HG03354 (cell line): ENCODE measurements at regions not wholly inside any gene's neighbourhood (a gene's known extent, or its start where the extent isn't known, plus 50 kb on each side); places are given as distances from the start of the nearest gene placed in this dataset.
"Not testable (repeated sequence)": the region's sequence is repeated elsewhere in the genome, so short reads cannot be mapped to it uniquely, and the experiment has no call there.

ENCODE experiments used
- ATAC-seq: cut with Tn5 transposase; IDR thresholded peaks from one replicate; pipeline ENCODE4 v1.9.1; 2021; ENCODE audit warnings: mild to moderate bottlenecking; ENCODE audit not compliant: unreplicated experiment, poor library complexity, severe bottlenecking

- ATAC-seq, result no peak
Observed at GRCh38 chr1:177744906-177745305, 225.0 kb downstream of the SEC16B start.

DNA sequence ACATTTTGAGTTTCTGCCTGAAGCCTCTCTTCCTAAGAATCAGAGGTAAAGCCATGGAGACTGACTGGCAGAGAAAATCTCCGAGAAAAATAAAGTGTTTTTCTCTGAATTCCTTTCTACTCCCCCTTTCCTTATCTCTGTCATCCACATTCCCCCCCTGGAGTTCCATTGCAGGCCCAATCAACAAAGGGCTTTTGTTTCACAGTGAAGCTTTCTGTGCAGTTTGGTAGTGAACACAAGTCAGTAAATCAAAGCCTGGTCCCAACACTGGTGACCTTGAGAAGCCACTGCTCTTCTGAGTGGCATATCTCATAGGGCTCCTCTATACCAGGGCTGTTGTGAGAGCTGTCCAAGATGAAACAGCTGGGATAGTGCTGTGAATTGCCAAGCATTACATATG, 228.4 kb downstream of the SEC16B start:
- ATAC-seq, result no peak

- ATAC-seq, result no peak
Observed at GRCh38 chr1:177739780-177740179, 230.1 kb downstream of the SEC16B start.

DNA sequence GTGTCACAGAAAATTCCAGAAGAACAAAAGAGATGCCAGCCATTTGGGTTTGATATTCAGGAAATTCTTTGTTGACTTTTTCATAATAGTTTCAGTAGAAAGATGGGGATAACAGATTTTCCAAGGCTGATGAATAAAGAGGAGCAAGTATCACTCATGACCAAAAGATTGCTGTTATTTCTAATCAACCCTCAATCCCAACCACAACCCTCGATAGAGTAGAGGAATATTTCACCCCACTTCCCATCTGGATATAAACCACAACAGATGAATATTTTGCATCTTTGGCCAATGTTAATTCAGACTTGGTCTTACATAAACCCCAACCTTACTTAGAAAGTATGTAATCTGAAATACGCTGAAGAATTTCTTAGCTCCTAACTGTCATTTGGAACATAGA, 232.4 kb downstream of the SEC16B start:
- no peak for ATAC-seq

DNA sequence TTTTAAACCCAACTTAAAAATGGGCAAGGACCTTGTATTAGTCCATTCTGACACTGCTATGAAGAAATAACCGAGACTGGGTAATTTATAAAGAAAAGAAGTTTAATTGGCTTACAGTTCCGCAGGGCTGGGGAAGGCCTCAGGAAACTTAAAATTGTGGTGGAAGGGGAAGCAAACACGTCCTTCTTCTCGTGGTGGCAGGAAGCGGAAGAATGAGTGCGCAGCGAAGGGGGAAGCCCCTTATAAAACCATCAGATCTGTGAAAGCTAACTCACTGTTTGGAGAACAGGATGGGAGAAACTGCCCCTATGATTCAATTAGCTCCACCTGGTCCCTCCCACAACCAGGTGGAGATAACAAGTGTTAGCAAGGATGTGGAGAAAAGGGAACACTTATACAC, 237.7 kb downstream of the SEC16B start:
- no peak for ATAC-seq

DNA sequence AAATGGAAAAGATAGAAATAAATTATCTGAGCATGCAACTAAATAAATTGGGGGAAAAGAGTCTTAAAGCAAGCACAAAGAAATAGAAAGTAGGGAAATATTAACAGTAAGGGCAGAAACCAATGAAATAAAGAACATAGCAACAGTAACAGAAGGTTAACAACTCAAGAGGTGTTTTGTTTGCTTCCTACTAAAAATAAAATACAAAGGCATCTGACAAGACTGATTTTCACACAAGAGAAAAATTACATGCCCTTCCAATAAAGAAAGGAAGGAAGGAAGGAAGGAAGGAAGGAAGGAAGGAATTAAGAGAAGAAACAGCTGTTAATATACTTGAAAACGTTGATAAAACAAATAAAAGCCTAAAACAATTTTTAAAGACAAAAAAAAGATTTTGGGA, 240.2 kb downstream of the SEC16B start:
- ATAC-seq, result no peak

- ATAC-seq, result no peak
Observed at GRCh38 chr1:177723533-177723932, 246.3 kb downstream of the SEC16B start.

DNA sequence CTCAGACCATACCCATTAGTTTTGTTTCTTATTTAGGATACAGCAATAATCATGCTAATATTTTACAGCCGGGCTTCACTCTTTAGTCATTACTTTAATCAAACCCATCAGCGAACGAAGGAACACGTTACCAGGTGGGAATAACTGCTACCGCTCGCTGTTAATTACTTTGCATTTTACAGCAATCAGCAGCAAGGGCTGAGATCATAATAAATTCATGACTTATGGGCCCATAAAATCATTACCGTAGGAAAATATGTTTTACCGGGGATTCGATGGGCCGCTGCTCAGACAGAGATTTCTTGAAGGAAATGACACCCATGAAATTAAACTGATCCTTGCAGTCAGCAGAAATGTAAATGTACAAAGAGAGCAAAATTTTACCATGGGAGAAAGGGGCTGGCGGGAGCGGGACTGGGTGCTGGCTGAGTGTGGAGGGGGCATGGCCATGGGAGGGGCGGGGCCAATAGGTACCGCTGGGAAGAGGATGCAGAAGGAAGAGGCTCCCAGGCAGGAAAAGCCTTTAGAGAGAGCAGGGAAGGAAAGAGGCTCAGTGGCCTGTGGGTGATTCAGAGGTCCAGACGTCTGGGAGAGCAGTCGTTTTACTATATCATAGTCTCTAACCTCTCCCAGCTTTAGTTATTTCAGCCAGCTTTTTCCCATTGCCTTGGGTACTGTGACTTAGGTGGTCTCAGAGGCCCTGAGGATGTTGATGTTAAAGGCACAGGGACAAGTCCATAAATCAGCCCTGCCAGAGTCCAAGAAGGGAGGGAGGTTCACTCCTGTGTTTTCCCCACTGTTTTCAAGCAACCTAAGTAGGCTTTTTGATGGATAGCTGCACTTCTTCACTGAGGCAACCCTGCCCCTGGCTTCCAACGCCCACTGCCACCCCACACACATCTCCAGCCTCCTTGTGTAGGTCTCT, 258.9 kb downstream of the SEC16B start:
- ATAC-seq, result no peak

DNA sequence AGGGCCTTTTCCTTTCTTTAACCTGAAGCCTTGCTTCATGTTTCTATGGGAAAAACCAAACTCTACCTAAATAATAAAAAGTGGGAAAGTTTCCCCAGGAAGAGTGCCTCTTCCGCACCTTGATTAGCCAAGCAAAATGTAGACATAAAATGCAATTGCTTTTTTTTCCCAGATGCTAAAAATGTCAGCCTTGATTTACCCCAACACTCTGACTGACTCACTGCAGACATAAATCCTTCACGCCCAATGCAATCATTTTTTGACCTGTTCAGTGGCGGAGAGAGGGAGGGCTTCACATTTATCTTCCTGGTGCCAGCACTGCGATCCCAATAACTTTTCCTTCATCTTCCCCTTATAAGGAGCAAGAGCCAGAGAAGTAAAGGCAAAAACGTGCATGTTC, 261.5 kb downstream of the SEC16B start:
- no peak for ATAC-seq

DNA sequence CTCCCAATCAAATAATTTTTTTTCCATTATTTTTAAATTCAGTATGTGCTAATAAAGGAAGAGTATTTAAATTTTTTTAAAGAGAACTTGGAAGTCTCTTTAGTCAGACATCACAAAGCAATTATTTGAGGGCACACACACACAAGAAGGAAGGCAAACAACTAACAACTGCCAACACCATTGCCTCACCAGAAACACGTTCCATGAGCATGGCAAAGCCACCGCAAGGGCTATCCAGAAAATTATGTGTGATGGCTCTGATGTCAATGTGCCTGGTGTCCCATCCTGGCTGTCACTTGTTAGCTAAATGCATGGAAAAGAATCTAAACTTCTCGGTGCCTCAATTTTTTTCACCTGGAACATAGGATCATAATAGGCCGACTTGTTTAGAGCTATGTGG, 262.9 kb downstream of the SEC16B start:
- no peak for ATAC-seq

DNA sequence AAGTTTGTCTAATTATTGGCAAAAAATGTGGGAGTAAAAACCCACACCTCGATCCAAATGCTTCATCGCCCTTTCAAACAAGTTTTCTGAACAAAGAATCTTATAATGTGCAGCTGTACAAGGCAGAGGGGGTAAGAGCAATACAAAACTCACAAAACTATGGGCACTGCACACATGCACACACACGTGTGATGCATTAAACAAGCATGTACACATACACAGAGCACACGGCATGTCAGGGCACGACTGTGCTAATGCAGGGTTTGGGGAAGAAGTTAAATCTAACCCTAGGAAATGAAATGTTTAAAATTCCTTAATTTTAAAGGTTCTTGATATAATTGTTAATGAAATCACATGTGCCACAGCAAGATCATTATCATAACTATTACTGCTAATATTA, 264.0 kb downstream of the SEC16B start:
- ATAC-seq, result no peak

- no peak for ATAC-seq
Observed at GRCh38 chr1:177703888-177704446, 265.9 kb downstream of the SEC16B start.

- ATAC-seq, result no peak
Observed at GRCh38 chr1:177701654-177702353, 268.1 kb downstream of the SEC16B start.

- no peak for ATAC-seq
Observed at GRCh38 chr1:177700856-177701255, 269.0 kb downstream of the SEC16B start.

GRCh38 chr1:177690996-177691395, 278.9 kb downstream of the SEC16B start:
- no peak for ATAC-seq

GRCh38 chr1:177687544-177687943, 282.3 kb downstream of the SEC16B start:
- ATAC-seq, result no peak

GRCh38 chr1:177686933-177687332, 282.9 kb downstream of the SEC16B start:
- ATAC-seq, result no peak

DNA sequence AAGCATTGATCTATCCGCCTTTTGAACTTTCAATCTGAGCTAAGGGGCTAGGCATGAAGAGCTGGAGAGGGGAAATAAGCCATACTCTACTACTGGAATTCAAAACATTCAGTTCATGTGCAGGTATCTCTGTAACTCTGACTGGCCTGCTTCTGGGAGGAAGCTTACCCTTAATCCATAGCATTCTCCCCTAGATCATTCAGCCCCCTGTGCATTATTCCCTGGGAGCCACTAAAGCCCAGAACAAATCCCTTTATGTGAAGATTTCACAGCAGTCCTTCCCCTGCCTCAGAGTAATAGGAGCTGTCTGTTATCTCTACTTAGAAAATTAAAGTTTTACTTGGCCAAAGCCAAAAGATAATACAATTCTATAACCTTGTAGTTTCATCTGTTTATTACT, 300.7 kb downstream of the SEC16B start:
- no peak for ATAC-seq

DNA sequence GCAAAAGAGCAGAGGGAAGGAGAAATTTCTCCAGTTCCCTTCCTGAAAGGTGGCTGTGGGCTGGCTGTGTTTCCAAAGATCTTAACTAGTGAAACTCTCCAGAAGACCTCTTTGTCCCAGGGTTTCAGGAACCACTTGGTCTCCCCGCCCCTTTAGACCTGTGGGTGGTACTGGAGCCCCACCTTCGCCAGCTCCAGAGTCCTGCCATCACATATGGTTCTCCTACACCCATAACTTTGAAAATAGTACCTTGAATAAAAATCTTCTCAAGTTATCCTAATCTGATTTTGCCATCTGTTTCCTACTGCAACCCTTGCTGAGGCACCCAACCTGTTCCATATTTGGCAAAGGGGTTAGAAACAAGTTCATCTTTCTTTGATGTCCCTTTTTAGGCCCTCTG, 303.9 kb downstream of the SEC16B start:
- ATAC-seq, result no peak

- not testable (repeated sequence) for ATAC-seq
Observed at GRCh38 chr1:177664742-177665141, 305.1 kb downstream of the SEC16B start.

DNA sequence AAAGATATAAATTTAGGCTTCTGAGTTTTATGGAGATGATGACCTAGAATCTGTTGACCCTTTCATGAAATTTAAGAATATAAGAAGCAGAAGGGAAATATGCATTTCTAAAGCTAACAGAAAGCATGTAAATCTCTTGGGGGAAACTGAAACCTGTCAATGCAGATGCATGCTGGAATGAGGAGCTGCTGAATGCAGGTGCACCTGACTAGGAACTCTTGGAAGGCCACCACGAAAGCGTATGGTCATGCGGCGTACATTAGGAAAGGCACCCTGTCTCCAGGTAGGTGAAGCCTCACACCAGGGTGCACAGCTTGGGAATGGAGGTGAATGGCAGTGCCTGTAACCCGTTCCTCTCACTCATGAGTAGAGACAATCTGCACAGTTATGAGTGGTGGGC, 309.7 kb downstream of the SEC16B start:
- no peak for ATAC-seq
